A549 (cell line): ENCODE measurements at regions not wholly inside any gene's neighbourhood (a gene's known extent, or its start where the extent isn't known, plus 50 kb on each side); places are given as distances from the start of the nearest gene placed in this dataset.

Experiments used
- ATAC-seq, 2 experiments: fragments of 200-7000 bp in 1 of 2; fragments of >200 bp in 1 of 2; cut with Nextera tagmentation in 1 of 2; cut with Tn5 transposase in 1 of 2; 3 replicates each; pipeline versions ENCODE4 v1.8.0 to v1.9.1; 2018 to 2020; ENCODE audit warnings: mild to moderate bottlenecking in 1 of 2, moderate library complexity in 1 of 2
- CTCF ChIA-PET: fragments of 300-600 bp; sonication (Branson Sonifier 250); formaldehyde crosslinking; extraction: SDS; loops from one replicate; lab custom pipeline; 2021; ENCODE audit warnings: antibody characterized with exemption, inconsistent platforms; lab: Yijun Ruan, JAX
- POLR2A ChIA-PET: fragments of 350-600 bp; formaldehyde crosslinking; extraction: SDS; loops from one replicate; lab custom pipeline; 2021; ENCODE audit warnings: antibody characterized with exemption, inconsistent platforms; lab: Yijun Ruan, JAX
- DNase-seq, 2 experiments: peaks; one replicate each; pipeline versions ENCODE4 v3.0.0 to v3.0.0-alpha.2; 2011 to 2016; ENCODE audit warnings: low read depth in 1 of 2, low spot score in 1 of 2
- FAIRE-seq: peaks from 2 replicates; lab custom pipeline; 2011; peaks lifted over from hg19 to GRCh38; lab: Jason Lieb, UNC
- H3K27ac ChIP-seq, 2 experiments: fragments of >200 bp; sonication (Bioruptor Twin); formaldehyde crosslinking; 3 replicates each; pipeline ENCODE4 v1.5.1; 2016 to 2017
- H3K4me1 ChIP-seq: fragments of >200 bp; sonication (Bioruptor Twin); formaldehyde crosslinking; 3 replicates; pipeline ENCODE4 v1.6.1; 2016
- H3K4me2 ChIP-seq: fragments of >200 bp; sonication (Bioruptor Twin); formaldehyde crosslinking; 3 replicates; pipeline ENCODE4 v1.6.1; 2016
- H3K4me3 ChIP-seq: fragments of >200 bp; sonication (Bioruptor Twin); formaldehyde crosslinking; 3 replicates; pipeline ENCODE4 v1.5.1; 2016
- H3K9me3 ChIP-seq: fragments of >200 bp; sonication (Bioruptor Twin); formaldehyde crosslinking; 3 replicates; pipeline ENCODE4 v1.6.1; 2016
- CBX8 ChIP-seq: fragments of 200-600 bp; sonication (generic); IDR thresholded peaks from 2 replicates; pipeline ENCODE4 v1.6.1; 2016
- EHF ChIP-seq: fragments of 250-450 bp; sonication (Bioruptor Pico); IDR thresholded peaks from 2 replicates; pipeline ENCODE4 v1.5.0; 2020; ENCODE audit warnings: mild to moderate bottlenecking
- EHMT2 ChIP-seq: fragments of 200-600 bp; sonication (generic); IDR thresholded peaks from 2 replicates; pipeline ENCODE4 v1.6.1; 2016; ENCODE audit warnings: antibody characterized with exemption, low read depth, mild to moderate bottlenecking, moderate library complexity
- FOSB ChIP-seq: fragments of 250-450 bp; sonication (Bioruptor Pico); IDR thresholded peaks from 2 replicates; pipeline ENCODE4 v1.5.0; 2020; ENCODE audit warnings: mild to moderate bottlenecking, moderate library complexity
- FOSL2 ChIP-seq, 2 experiments: fragments of 450-650 bp in 1 of 2; fragments of >200 bp in 1 of 2; sonication (Bioruptor Twin) in 1 of 2; formaldehyde crosslinking; IDR thresholded peaks; 2 replicates each; pipeline versions ENCODE4 v1.5.0 to v1.6.1; 2016 to 2020; ENCODE audit warnings: mild to moderate bottlenecking in 1 of 2, moderate library complexity in 1 of 2
- HOXB5 ChIP-seq: fragments of 250-450 bp; sonication (Bioruptor Pico); IDR thresholded peaks from 2 replicates; pipeline ENCODE4 v1.5.0; 2020; ENCODE audit warnings: mild to moderate bottlenecking, moderate library complexity
- JUNB ChIP-seq: fragments of >200 bp; sonication (Bioruptor Twin); formaldehyde crosslinking; IDR thresholded peaks from 2 replicates; pipeline ENCODE4 v1.6.1; 2016
- PHF8 ChIP-seq: fragments of 200-600 bp; sonication (generic); IDR thresholded peaks from 2 replicates; pipeline ENCODE4 v1.6.1; 2016; ENCODE audit warnings: low read depth, mild to moderate bottlenecking, antibody characterized with exemption, moderate library complexity, borderline replicate concordance
- POLR2A ChIP-seq: IDR thresholded peaks from 2 replicates; pipeline ENCODE4 v1.6.1; 2012; ENCODE audit warnings: mild to moderate bottlenecking, low read length
- RAD21 ChIP-seq, 2 experiments: fragments of >200 bp in 1 of 2; sonication (Bioruptor Twin) in 1 of 2; formaldehyde crosslinking in 1 of 2; IDR thresholded peaks in 1 of 2; conservative IDR thresholded peaks in 1 of 2; 2 replicates in 1 of 2; 3 replicates in 1 of 2; pipeline ENCODE4 v1.6.1; 2012 to 2018; ENCODE audit warnings: inconsistent platforms in 1 of 2
- TFCP2L1 ChIP-seq: fragments of 250-450 bp; sonication (Bioruptor Pico); IDR thresholded peaks from 2 replicates; pipeline ENCODE4 v1.5.0; 2021; ENCODE audit warnings: mild to moderate bottlenecking
- TP53 ChIP-seq: fragments of 250-450 bp; sonication (Bioruptor Pico); IDR thresholded peaks from 2 replicates; pipeline ENCODE4 v1.5.0; 2021; ENCODE audit warnings: mild to moderate bottlenecking, moderate library complexity
- ZNF302 ChIP-seq: fragments of 250-450 bp; sonication (Bioruptor Pico); IDR thresholded peaks from 2 replicates; pipeline ENCODE4 v1.9.0; 2021; ENCODE audit warnings: inconsistent platforms, mild to moderate bottlenecking, moderate library complexity
- ZSCAN20 ChIP-seq: fragments of 250-450 bp; sonication (Bioruptor Pico); IDR thresholded peaks from 2 replicates; pipeline ENCODE4 v1.8.0; 2022; ENCODE audit warnings: mild to moderate bottlenecking, moderate library complexity
- WGBS: methylation state at CpG from one replicate; pipeline ENCODE4 v1.1.6; 2017; ENCODE audit errors: missing lambda C conversion rate; 5-methylcytosine and 5-hydroxymethylcytosine counted together
- TF ChIP-seq, protein P1 (sequence below): fragments of 250-450 bp; sonication (Bioruptor Pico); IDR thresholded peaks from 2 replicates; pipeline ENCODE4 v1.5.0; 2021; ENCODE audit warnings: mild to moderate bottlenecking, moderate library complexity, borderline replicate concordance
- TF ChIP-seq, protein P2 (sequence below): fragments of 200-600 bp; sonication (generic); IDR thresholded peaks from 2 replicates; pipeline ENCODE4 v1.6.1; 2016; ENCODE audit warnings: antibody characterized with exemption, mild to moderate bottlenecking, moderate library complexity
- TF ChIP-seq, protein P3 (sequence below): IDR thresholded peaks from 2 replicates; pipeline ENCODE4 v1.6.1; 2012
- TF ChIP-seq, protein P4 (sequence below): fragments of 450-650 bp; IDR thresholded peaks from 2 replicates; pipeline ENCODE4 v1.6.1; 2014; ENCODE audit warnings: antibody characterized with exemption
- TF ChIP-seq, protein P5 (sequence below): fragments of 250-450 bp; sonication (Bioruptor Pico); IDR thresholded peaks from 2 replicates; pipeline ENCODE4 v1.5.0; 2020; ENCODE audit warnings: low read depth, mild to moderate bottlenecking, moderate library complexity
- TF ChIP-seq, protein P6 (sequence below): fragments of 150-350 bp; IDR thresholded peaks from 2 replicates; pipeline ENCODE4 v1.6.1; 2014; ENCODE audit warnings: low read depth, mild to moderate bottlenecking, low read length

DNA sequence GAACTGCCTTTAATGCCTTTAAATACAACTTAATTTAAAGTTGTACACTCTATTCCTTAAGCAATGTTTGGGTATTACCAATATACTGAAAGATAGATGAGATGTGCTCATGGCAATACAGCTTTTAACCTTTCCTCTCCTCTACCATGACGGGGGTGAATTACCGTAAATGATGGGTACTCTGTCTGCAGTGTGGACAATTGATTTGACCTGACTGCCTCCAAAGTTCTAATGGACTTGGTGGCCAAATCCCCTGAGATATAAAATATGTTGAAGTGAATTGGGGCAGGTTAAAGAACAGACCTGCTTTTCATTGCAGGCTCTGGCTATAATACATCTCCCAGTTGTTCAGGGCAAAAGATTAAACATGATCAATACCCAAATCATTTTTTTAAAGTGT, 367.4 kb upstream of the NR5A2 start:
- no peaks in the 10 kb centered on the region for H3K4me1 ChIP-seq
- H3K27ac ChIP-seq: no peak overlapping the region
- ATAC-seq (no peak), FAIRE-seq (no peak), DNase-seq (no peak)
- ChIA-PET CTCF (no interaction called here), POLR2A (no interaction called here)
- no peak overlapping the region for H3K4me2 ChIP-seq
- 78% methylated on average over 2 of the region's 2 CpGs for WGBS
- H3K9me3 ChIP-seq: no peaks in the 10 kb centered on the region
- no peak for TF ChIP-seq ZSCAN20 (CRISPR knock-in tag)
- no peak overlapping the region for H3K4me3 ChIP-seq

DNA sequence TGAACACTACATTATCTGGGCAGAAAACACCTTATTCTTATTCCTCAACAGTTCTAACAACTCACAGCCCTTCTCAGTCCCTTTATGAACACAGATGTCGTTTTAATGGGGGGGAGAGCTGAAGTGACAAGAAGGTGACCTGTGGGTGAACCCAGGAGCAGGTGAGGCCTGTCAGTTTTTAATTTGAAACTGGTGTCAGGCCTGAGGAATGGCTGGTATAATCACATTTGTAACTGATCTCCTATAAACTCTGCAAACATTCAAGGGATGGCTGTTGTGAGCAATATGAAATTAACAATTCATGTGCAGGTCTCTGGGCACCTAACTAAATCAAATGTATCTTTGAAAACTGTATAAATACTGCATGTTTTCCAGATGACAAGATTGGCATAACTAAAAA, 362.1 kb upstream of the NR5A2 start:
- WGBS: 25% methylated on average over 1 of the region's 1 CpG
- H3K4me2 ChIP-seq: no peak overlapping the region
- DNase-seq (no peak), ATAC-seq (no peak), FAIRE-seq (no peak)
- ChIA-PET CTCF (no interaction called here), POLR2A (no interaction called here)
- H3K4me3 ChIP-seq: no peak overlapping the region
- H3K4me1 ChIP-seq: no peaks in the 10 kb centered on the region
- TF ChIP-seq FOSB (CRISPR knock-in tag) (no peak), TFCP2L1 (CRISPR knock-in tag) (no peak), EHMT2 (no peak), FOSL2 (IDR thresholded peaks at IDR 0.05) (no peak), FOSL2 (CRISPR knock-in tag; IDR thresholded peaks at IDR 0.05) (no peak), EHF (CRISPR knock-in tag) (no peak), RAD21 (conservative IDR thresholded peaks at IDR 0.05 in 1 of 2, IDR thresholded peaks at IDR 0.05 in 1 of 2) (no peak), PHF8 (no peak), JUNB (no peak), HOXB5 (CRISPR knock-in tag) (no peak), TP53 (CRISPR knock-in tag) (no peak), CBX8 (no peak), POLR2A (no peak), ZNF302 (CRISPR knock-in tag) (no peak)
- TF ChIP-seq, protein P1, sequence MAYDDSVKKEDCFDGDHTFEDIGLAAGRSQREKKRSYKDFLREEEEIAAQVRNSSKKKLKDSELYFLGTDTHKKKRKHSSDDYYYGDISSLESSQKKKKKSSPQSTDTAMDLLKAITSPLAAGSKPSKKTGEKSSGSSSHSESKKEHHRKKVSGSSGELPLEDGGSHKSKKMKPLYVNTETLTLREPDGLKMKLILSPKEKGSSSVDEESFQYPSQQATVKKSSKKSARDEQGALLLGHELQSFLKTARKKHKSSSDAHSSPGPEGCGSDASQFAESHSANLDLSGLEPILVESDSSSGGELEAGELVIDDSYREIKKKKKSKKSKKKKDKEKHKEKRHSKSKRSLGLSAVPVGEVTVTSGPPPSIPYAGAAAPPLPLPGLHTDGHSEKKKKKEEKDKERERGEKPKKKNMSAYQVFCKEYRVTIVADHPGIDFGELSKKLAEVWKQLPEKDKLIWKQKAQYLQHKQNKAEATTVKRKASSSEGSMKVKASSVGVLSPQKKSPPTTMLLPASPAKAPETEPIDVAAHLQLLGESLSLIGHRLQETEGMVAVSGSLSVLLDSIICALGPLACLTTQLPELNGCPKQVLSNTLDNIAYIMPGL (CRISPR knock-in tag): no peak
- TF ChIP-seq, protein P2, sequence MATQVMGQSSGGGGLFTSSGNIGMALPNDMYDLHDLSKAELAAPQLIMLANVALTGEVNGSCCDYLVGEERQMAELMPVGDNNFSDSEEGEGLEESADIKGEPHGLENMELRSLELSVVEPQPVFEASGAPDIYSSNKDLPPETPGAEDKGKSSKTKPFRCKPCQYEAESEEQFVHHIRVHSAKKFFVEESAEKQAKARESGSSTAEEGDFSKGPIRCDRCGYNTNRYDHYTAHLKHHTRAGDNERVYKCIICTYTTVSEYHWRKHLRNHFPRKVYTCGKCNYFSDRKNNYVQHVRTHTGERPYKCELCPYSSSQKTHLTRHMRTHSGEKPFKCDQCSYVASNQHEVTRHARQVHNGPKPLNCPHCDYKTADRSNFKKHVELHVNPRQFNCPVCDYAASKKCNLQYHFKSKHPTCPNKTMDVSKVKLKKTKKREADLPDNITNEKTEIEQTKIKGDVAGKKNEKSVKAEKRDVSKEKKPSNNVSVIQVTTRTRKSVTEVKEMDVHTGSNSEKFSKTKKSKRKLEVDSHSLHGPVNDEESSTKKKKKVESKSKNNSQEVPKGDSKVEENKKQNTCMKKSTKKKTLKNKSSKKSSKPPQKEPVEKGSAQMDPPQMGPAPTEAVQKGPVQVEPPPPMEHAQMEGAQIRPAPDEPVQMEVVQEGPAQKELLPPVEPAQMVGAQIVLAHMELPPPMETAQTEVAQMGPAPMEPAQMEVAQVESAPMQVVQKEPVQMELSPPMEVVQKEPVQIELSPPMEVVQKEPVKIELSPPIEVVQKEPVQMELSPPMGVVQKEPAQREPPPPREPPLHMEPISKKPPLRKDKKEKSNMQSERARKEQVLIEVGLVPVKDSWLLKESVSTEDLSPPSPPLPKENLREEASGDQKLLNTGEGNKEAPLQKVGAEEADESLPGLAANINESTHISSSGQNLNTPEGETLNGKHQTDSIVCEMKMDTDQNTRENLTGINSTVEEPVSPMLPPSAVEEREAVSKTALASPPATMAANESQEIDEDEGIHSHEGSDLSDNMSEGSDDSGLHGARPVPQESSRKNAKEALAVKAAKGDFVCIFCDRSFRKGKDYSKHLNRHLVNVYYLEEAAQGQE: no peak
- TF ChIP-seq, protein P3, sequence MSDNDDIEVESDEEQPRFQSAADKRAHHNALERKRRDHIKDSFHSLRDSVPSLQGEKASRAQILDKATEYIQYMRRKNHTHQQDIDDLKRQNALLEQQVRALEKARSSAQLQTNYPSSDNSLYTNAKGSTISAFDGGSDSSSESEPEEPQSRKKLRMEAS: no peak
- TF ChIP-seq, protein P4, sequence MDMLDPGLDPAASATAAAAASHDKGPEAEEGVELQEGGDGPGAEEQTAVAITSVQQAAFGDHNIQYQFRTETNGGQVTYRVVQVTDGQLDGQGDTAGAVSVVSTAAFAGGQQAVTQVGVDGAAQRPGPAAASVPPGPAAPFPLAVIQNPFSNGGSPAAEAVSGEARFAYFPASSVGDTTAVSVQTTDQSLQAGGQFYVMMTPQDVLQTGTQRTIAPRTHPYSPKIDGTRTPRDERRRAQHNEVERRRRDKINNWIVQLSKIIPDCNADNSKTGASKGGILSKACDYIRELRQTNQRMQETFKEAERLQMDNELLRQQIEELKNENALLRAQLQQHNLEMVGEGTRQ: no peak
- TF ChIP-seq, protein P5, sequence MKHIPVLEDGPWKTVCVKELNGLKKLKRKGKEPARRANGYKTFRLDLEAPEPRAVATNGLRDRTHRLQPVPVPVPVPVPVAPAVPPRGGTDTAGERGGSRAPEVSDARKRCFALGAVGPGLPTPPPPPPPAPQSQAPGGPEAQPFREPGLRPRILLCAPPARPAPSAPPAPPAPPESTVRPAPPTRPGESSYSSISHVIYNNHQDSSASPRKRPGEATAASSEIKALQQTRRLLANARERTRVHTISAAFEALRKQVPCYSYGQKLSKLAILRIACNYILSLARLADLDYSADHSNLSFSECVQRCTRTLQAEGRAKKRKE (CRISPR knock-in tag): no peak
- TF ChIP-seq, protein P6, sequence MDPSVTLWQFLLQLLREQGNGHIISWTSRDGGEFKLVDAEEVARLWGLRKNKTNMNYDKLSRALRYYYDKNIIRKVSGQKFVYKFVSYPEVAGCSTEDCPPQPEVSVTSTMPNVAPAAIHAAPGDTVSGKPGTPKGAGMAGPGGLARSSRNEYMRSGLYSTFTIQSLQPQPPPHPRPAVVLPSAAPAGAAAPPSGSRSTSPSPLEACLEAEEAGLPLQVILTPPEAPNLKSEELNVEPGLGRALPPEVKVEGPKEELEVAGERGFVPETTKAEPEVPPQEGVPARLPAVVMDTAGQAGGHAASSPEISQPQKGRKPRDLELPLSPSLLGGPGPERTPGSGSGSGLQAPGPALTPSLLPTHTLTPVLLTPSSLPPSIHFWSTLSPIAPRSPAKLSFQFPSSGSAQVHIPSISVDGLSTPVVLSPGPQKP: no peak
- no peak overlapping the region for H3K27ac ChIP-seq
- no peaks in the 10 kb centered on the region for H3K9me3 ChIP-seq
